ENCODE measurements at regions not wholly inside any gene's neighbourhood (a gene's known extent, or its start where the extent isn't known, plus 50 kb on each side); places are given as distances from the start of the nearest gene placed in this dataset.

- TF ChIP-seq CTCF (IDR thresholded peaks at IDR 0.05; ENCODE audit: extremely low read depth in 1 of 2, insufficient read depth in 1 of 2, low read depth in 1 of 2, low read length in 2 of 2) (no peak), EZH2 (IDR thresholded peaks at IDR 0.05; ENCODE audit: borderline replicate concordance, low read depth, low read length, severe bottlenecking) (no peak), MAX (IDR thresholded peaks at IDR 0.05; ENCODE audit: insufficient read depth, insufficient read length) (no peak), JUN (IDR thresholded peaks at IDR 0.05; ENCODE audit: borderline replicate concordance, insufficient read depth, insufficient read length, low read depth) (no peak), FOS (IDR thresholded peaks at IDR 0.05; ENCODE audit: borderline replicate concordance, insufficient read depth, low read length) (no peak), POLR2A (IDR thresholded peaks at IDR 0.05; ENCODE audit: low read depth, low read length) (no peak)
Observed at GRCh38 chr2:156756516-156756915, 320.3 kb downstream of the GPD2 start.

Measured in endothelial cell of umbilical vein (primary cell).